Caco-2 (cell line): ENCODE measurements at regions not wholly inside any gene's neighbourhood (a gene's known extent, or its start where the extent isn't known, plus 50 kb on each side); places are given as distances from the start of the nearest gene placed in this dataset.

Experiments
- BruUV-seq: library from RNA; stranded (reverse); fragments of 400-500 nt; replicated peaks from 2 replicates; lab custom pipeline; 2021; lab: Mats Ljungman, UMichigan
- CTCF ChIA-PET: fragments of 300-600 bp; sonication (Branson Sonifier 250); formaldehyde crosslinking; loops from one replicate; lab custom pipeline; 2022; ENCODE audit warnings: antibody characterized with exemption; lab: Charles Lee
- POLR2A ChIA-PET: fragments of 300-600 bp; sonication (Branson Sonifier 250); formaldehyde crosslinking; loops from one replicate; lab custom pipeline; 2022; ENCODE audit warnings: antibody characterized with exemption; lab: Charles Lee
- DNase-seq, 2 experiments: peaks; one replicate each; pipeline versions ENCODE4 v3.0.0 to v3.0.0-alpha.2; 2020 to 2022
- H3K27me3 ChIP-seq: replicated peaks from 2 replicates; pipeline ENCODE4 v1.6.0; 2011; ENCODE audit warnings: low read length; ENCODE audit not compliant: control insufficient read depth, insufficient read depth
- H3K36me3 ChIP-seq: 2 replicates; pipeline ENCODE4 v1.5.1; 2011; ENCODE audit warnings: low read length; ENCODE audit not compliant: control insufficient read depth, insufficient read depth
- H3K4me1 ChIP-seq: fragments of 250-450 bp; sonication (Bioruptor Pico); 2 replicates; pipeline ENCODE4 v1.5.1; 2020; ENCODE audit warnings: mild to moderate bottlenecking
- H3K4me3 ChIP-seq: 2 replicates; pipeline ENCODE4 v1.5.1; 2011; ENCODE audit warnings: low read depth, mild to moderate bottlenecking, control low read depth, low read length
- H3K9me3 ChIP-seq: fragments of 250-450 bp; sonication (Bioruptor Pico); 2 replicates; pipeline ENCODE4 v1.5.1; 2020; ENCODE audit warnings: mild to moderate bottlenecking, moderate library complexity
- H3K27ac Mint-ChIP-seq: one replicate; pipeline ENCODE4 v1.8.0; 2022; ENCODE audit warnings: mixed read lengths; ENCODE audit not compliant: unreplicated experiment
- H3K27me3 Mint-ChIP-seq: one replicate; pipeline ENCODE4 v1.8.0; 2022; ENCODE audit warnings: mixed read lengths; ENCODE audit not compliant: insufficient read depth, unreplicated experiment
- H3K36me3 Mint-ChIP-seq: one replicate; pipeline ENCODE4 v1.8.0; 2022; ENCODE audit warnings: mild to moderate bottlenecking, mixed read lengths; ENCODE audit not compliant: insufficient read depth, unreplicated experiment
- H3K4me1 Mint-ChIP-seq: one replicate; pipeline ENCODE4 v1.8.0; 2022; ENCODE audit warnings: low read depth, mixed read lengths; ENCODE audit not compliant: unreplicated experiment
- H3K4me3 Mint-ChIP-seq: one replicate; pipeline ENCODE4 v1.8.0; 2022; ENCODE audit warnings: mild to moderate bottlenecking, moderate library complexity, mixed read lengths; ENCODE audit not compliant: unreplicated experiment
- H3K9me3 Mint-ChIP-seq: one replicate; pipeline ENCODE4 v1.8.0; 2022; ENCODE audit warnings: mixed read lengths; ENCODE audit not compliant: unreplicated experiment
- intact Hi-C: fragments of 100-400 bp; cut with micrococcal nuclease; formaldehyde crosslinking; loops from one replicate; pipeline ENCODE4 v1.10.0; 2022; ENCODE audit not compliant: unreplicated experiment
- TF ChIP-seq, protein P1 (sequence below), 2 experiments: fragments of 200-600 bp in 1 of 2; IDR thresholded peaks; 1 replicate in 1 of 2; 2 replicates in 1 of 2; pipeline versions ENCODE4 v1.5.1 to v1.8.0; 2011 to 2022; ENCODE audit warnings: antibody characterized with exemption in 1 of 2, control low read depth in 1 of 2, inconsistent platforms in 1 of 2, low read depth in 1 of 2, low read length in 1 of 2, mild to moderate bottlenecking in 1 of 2, moderate library complexity in 1 of 2; ENCODE audit not compliant: insufficient read depth in 1 of 2, severe bottlenecking in 1 of 2, unreplicated experiment in 1 of 2

DNA sequence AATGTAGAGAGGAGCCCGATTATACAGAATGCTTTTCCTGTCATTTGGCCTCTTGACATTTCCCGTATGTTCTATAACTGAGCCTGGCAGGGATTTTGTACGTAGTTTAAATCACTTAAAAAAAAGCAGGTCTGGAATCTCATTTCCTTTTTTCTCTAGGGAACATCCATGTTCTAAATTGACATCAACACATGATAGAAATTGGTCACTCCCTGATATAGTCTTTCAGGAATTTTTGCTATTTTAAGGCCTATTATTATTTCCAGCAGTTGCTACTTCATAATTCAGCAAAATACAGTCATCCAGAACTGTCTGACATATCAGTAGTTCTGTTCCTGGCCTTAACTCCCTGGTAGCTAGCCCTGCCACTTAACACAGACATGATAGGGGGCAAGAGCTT, 565.7 kb upstream of the ZEB2 start:
- Histone ChIP-seq H3K4me3 (no peak overlapping the region), H3K36me3 (no peaks in the 10 kb centered on the region), H3K4me1 (no peaks in the 10 kb centered on the region), H3K9me3 (no peaks in the 10 kb centered on the region), H3K27me3 (no peaks in the 10 kb centered on the region)
- Mint-ChIP-seq H3K27me3 (peaks cover 8% of the 10 kb centered on the region), H3K4me1 (no peaks in the 10 kb centered on the region), H3K4me3 (no peak overlapping the region), H3K9me3 (no peaks in the 10 kb centered on the region), H3K27ac (no peak overlapping the region), H3K36me3 (no peaks in the 10 kb centered on the region)
- intact Hi-C loops = no loop called here
- ChIA-PET POLR2A (no interaction called here), CTCF (no interaction called here)
- DNase-seq = no peak
- BruUV-seq = no TSS peak
- TF ChIP-seq, protein P1, sequence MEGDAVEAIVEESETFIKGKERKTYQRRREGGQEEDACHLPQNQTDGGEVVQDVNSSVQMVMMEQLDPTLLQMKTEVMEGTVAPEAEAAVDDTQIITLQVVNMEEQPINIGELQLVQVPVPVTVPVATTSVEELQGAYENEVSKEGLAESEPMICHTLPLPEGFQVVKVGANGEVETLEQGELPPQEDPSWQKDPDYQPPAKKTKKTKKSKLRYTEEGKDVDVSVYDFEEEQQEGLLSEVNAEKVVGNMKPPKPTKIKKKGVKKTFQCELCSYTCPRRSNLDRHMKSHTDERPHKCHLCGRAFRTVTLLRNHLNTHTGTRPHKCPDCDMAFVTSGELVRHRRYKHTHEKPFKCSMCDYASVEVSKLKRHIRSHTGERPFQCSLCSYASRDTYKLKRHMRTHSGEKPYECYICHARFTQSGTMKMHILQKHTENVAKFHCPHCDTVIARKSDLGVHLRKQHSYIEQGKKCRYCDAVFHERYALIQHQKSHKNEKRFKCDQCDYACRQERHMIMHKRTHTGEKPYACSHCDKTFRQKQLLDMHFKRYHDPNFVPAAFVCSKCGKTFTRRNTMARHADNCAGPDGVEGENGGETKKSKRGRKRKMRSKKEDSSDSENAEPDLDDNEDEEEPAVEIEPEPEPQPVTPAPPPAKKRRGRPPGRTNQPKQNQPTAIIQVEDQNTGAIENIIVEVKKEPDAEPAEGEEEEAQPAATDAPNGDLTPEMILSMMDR (IDR thresholded peaks at IDR 0.05; ENCODE audit: insufficient read depth in 1 of 2, low read depth in 1 of 2, low read length in 1 of 2, severe bottlenecking in 1 of 2, unreplicated experiment in 1 of 2) = no peak

DNA sequence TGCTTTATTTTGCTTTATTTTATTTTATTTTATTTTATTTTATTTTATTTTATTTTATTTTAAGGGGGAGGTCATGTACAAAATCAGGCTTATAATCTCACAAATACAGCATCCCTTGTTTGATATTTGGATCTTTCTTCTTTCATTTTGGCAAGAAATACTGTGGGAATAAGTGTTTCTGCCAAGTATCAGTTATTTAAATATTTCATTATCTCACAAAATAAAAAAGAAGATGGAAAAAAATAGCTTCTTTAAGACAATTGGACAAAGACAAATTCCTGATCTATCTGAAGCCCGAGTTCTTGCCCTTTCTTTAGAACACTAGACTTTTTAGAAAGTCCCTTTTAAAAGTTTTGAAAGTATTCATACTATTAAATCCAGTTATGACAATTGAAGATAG, 560.5 kb upstream of the ZEB2 start:
- H3K4me3 ChIP-seq = no peak overlapping the region
- H3K4me3 Mint-ChIP-seq = no peak overlapping the region
- H3K4me1 ChIP-seq = no peaks in the 10 kb centered on the region
- intact Hi-C loops = no loop called here
- H3K36me3 Mint-ChIP-seq = no peaks in the 10 kb centered on the region
- no peaks in the 10 kb centered on the region for H3K9me3 Mint-ChIP-seq
- no TSS peak for BruUV-seq
- no peaks in the 10 kb centered on the region for H3K9me3 ChIP-seq
- peaks cover 3% of the 10 kb centered on the region for H3K27me3 Mint-ChIP-seq
- H3K27me3 ChIP-seq = no peaks in the 10 kb centered on the region
- H3K27ac Mint-ChIP-seq = no peak overlapping the region
- no peak for DNase-seq
- H3K4me1 Mint-ChIP-seq = no peaks in the 10 kb centered on the region
- POLR2A ChIA-PET = no interaction called here
- TF ChIP-seq, protein P1 (IDR thresholded peaks at IDR 0.05; ENCODE audit: insufficient read depth in 1 of 2, low read depth in 1 of 2, low read length in 1 of 2, severe bottlenecking in 1 of 2, unreplicated experiment in 1 of 2) = no peak
- CTCF ChIA-PET = no interaction called here
- no peaks in the 10 kb centered on the region for H3K36me3 ChIP-seq

DNA sequence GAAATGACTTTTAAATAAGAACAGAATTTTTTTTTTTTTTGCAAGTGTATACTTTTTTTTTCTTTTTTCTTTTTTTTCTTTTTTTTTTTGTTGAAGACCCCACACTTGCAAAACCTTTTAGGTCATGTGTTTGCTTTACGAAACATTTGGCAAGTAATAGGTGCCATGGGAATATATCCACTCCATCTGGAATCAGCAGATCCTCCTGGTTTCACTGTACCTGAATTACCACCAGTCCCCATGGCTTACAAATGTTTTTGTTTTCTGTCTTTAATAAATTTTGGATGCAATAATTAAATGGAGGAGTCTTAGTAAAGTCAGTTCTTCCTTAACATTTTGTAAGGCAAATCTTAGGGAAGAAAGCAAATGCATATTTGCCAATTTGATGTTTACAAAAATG, 559.7 kb upstream of the ZEB2 start:
- H3K27ac Mint-ChIP-seq = no peak overlapping the region
- ChIA-PET CTCF (no interaction called here), POLR2A (no interaction called here)
- Histone ChIP-seq H3K4me1 (no peaks in the 10 kb centered on the region), H3K9me3 (no peaks in the 10 kb centered on the region), H3K27me3 (no peaks in the 10 kb centered on the region), H3K4me3 (no peak overlapping the region), H3K36me3 (no peaks in the 10 kb centered on the region)
- no TSS peak for BruUV-seq
- no peaks in the 10 kb centered on the region for H3K4me1 Mint-ChIP-seq
- intact Hi-C loops = no loop called here
- H3K4me3 Mint-ChIP-seq = no peak overlapping the region
- no peaks in the 10 kb centered on the region for H3K9me3 Mint-ChIP-seq
- DNase-seq = no peak
- peaks cover 3% of the 10 kb centered on the region for H3K27me3 Mint-ChIP-seq
- no peaks in the 10 kb centered on the region for H3K36me3 Mint-ChIP-seq
- TF ChIP-seq, protein P1 (IDR thresholded peaks at IDR 0.05; ENCODE audit: insufficient read depth in 1 of 2, low read depth in 1 of 2, low read length in 1 of 2, severe bottlenecking in 1 of 2, unreplicated experiment in 1 of 2) = no peak
